Smooth muscle cell (in vitro differentiated cells): ENCODE measurements at regions not wholly inside any gene's neighbourhood (a gene's known extent, or its start where the extent isn't known, plus 50 kb on each side); places are given as distances from the start of the nearest gene placed in this dataset.

Source experiments
- DNase-seq: peaks from one replicate; lab custom pipeline; 2025; ENCODE audit not compliant: unreplicated experiment; lab: John Stamatoyannopoulos, UW
- H2AFZ ChIP-seq: fragments of 200-600 bp; sonication (generic); 2 replicates; pipeline ENCODE4 v1.6.0; 2016; ENCODE audit warnings: antibody characterized with exemption, low read depth, mild to moderate bottlenecking
- H3F3A ChIP-seq: fragments of 200-600 bp; sonication (generic); 2 replicates; pipeline ENCODE4 v1.6.0; 2017; ENCODE audit warnings: antibody characterized with exemption, low read depth
- H3K27ac ChIP-seq: fragments of 200-600 bp; sonication (generic); 2 replicates; pipeline ENCODE4 v1.5.1; 2016; ENCODE audit warnings: low read depth, mild to moderate bottlenecking
- H3K27me3 ChIP-seq: fragments of 200-600 bp; sonication (generic); 2 replicates; pipeline ENCODE4 v1.6.1; 2016; ENCODE audit warnings: low read depth, mild to moderate bottlenecking
- H3K36me3 ChIP-seq: fragments of 200-600 bp; sonication (generic); 2 replicates; pipeline ENCODE4 v1.5.1; 2016; ENCODE audit warnings: low read depth
- H3K4me1 ChIP-seq: fragments of 200-600 bp; sonication (generic); 2 replicates; pipeline ENCODE4 v1.5.1; 2016; ENCODE audit warnings: low read depth
- H3K4me2 ChIP-seq: fragments of 200-600 bp; sonication (generic); 2 replicates; pipeline ENCODE4 v1.6.0; 2016; ENCODE audit warnings: mild to moderate bottlenecking
- H3K4me3 ChIP-seq: fragments of 200-600 bp; sonication (generic); 2 replicates; pipeline ENCODE4 v1.5.1; 2016; ENCODE audit warnings: mild to moderate bottlenecking
- H3K79me2 ChIP-seq: fragments of 200-600 bp; sonication (generic); 2 replicates; pipeline ENCODE4 v1.6.0; 2016; ENCODE audit warnings: low read depth, mild to moderate bottlenecking
- H3K9ac ChIP-seq: fragments of 200-600 bp; sonication (generic); 2 replicates; pipeline ENCODE4 v1.6.0; 2016; ENCODE audit warnings: low read depth
- H3K9me3 ChIP-seq: fragments of 200-600 bp; sonication (generic); replicated peaks from 2 replicates; pipeline ENCODE4 v1.5.1; 2016; ENCODE audit warnings: low read depth
- H4K20me1 ChIP-seq: fragments of 200-600 bp; sonication (generic); 2 replicates; pipeline ENCODE4 v1.6.0; 2016; ENCODE audit warnings: low read depth
- CTCF ChIP-seq: fragments of 200-600 bp; sonication (generic); IDR thresholded peaks from 2 replicates; pipeline ENCODE4 v1.5.1; 2017; ENCODE audit warnings: borderline replicate concordance, mild to moderate bottlenecking, antibody characterized with exemption; ENCODE audit not compliant: insufficient read depth, poor library complexity, severe bottlenecking
- WGBS: methylation state at CpG from one replicate; pipeline ENCODE4 v1.1.7; 2016; ENCODE audit warnings: low lambda C conversion rate; 5-methylcytosine and 5-hydroxymethylcytosine counted together

- H3K27ac ChIP-seq, result no peak overlapping the region
- H2AFZ ChIP-seq, result no peak overlapping the region
- H3K4me1 ChIP-seq, result no peaks in the 10 kb centered on the region
- H3K4me3 ChIP-seq, result no peak overlapping the region
- DNase-seq, result no peak
- H3K27me3 ChIP-seq, result no peaks in the 10 kb centered on the region
- no peaks in the 10 kb centered on the region for H3K79me2 ChIP-seq
- no peak overlapping the region for H3K4me2 ChIP-seq
- H3K36me3 ChIP-seq, result no peaks in the 10 kb centered on the region
- no peak overlapping the region for H3K9ac ChIP-seq
- H3K9me3 ChIP-seq, result no peaks in the 10 kb centered on the region
- H3F3A ChIP-seq, result no peaks in the 10 kb centered on the region
- no peaks in the 10 kb centered on the region for H4K20me1 ChIP-seq
- TF ChIP-seq CTCF, result no peak
- WGBS, result 68% methylated on average over 3 of the region's 3 CpGs
Measured at GRCh38 chr13:66139250-66139649, 1090.9 kb downstream of the PCDH9 start.

- Histone ChIP-seq H3K4me2 (no peak overlapping the region), H3K9me3 (no peaks in the 10 kb centered on the region), H3K9ac (no peak overlapping the region), H3K79me2 (no peaks in the 10 kb centered on the region), H3K27ac (no peak overlapping the region), H3F3A (no peaks in the 10 kb centered on the region), H3K4me3 (no peak overlapping the region), H3K4me1 (no peaks in the 10 kb centered on the region), H2AFZ (no peak overlapping the region), H3K36me3 (no peaks in the 10 kb centered on the region), H3K27me3 (no peaks in the 10 kb centered on the region), H4K20me1 (no peaks in the 10 kb centered on the region)
- no peak for TF ChIP-seq CTCF
- 75% methylated on average over 5 of the region's 5 CpGs for WGBS
- DNase-seq, result no peak
Measured at GRCh38 chr13:66138172-66138811, 1091.8 kb downstream of the PCDH9 start.

GRCh38 chr13:66137384-66137783, 1092.8 kb downstream of the PCDH9 start:
- H3K9me3 ChIP-seq, result no peaks in the 10 kb centered on the region
- no peaks in the 10 kb centered on the region for H3K79me2 ChIP-seq
- no peak overlapping the region for H3K27ac ChIP-seq
- TF ChIP-seq CTCF, result no peak
- H2AFZ ChIP-seq, result no peak overlapping the region
- no peaks in the 10 kb centered on the region for H3K27me3 ChIP-seq
- H3F3A ChIP-seq, result no peaks in the 10 kb centered on the region
- H4K20me1 ChIP-seq, result no peaks in the 10 kb centered on the region
- no peaks in the 10 kb centered on the region for H3K36me3 ChIP-seq
- no peak for DNase-seq
- no peak overlapping the region for H3K4me3 ChIP-seq
- H3K4me2 ChIP-seq, result no peak overlapping the region
- no peaks in the 10 kb centered on the region for H3K4me1 ChIP-seq
- no peak overlapping the region for H3K9ac ChIP-seq

GRCh38 chr13:66128692-66129269, 1101.4 kb downstream of the PCDH9 start:
- Histone ChIP-seq H3K4me3 (no peak overlapping the region), H3F3A (no peaks in the 10 kb centered on the region), H3K4me1 (no peaks in the 10 kb centered on the region), H3K4me2 (no peak overlapping the region), H2AFZ (no peak overlapping the region), H3K9ac (no peak overlapping the region), H3K27me3 (no peaks in the 10 kb centered on the region), H4K20me1 (no peaks in the 10 kb centered on the region), H3K27ac (no peak overlapping the region), H3K79me2 (no peaks in the 10 kb centered on the region), H3K9me3 (no peaks in the 10 kb centered on the region), H3K36me3 (no peaks in the 10 kb centered on the region)
- WGBS, result 96% methylated on average over 4 of the region's 4 CpGs
- TF ChIP-seq CTCF, result no peak
- no peak for DNase-seq
